ENCODE measurements at regions not wholly inside any gene's neighbourhood (a gene's known extent, or its start where the extent isn't known, plus 50 kb on each side); places are given as distances from the start of the nearest gene placed in this dataset.

DNA sequence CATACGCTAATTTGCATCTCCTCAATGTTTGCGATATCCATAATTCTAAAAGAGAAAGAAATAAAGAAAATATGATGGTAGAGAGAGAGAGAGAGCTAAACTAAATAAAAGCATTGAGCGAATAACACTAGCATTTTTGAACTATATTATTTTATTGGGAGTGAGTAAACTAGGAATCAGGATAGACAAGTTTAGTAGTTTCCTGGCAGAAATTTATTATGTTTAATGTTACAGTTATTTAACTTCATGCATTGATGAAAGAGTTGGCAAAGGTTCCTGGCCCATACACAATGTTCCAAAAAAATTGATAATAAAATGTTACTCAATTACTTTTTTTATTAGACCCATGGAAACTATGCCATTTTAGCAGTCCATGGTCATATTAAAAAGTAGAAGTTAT, 1708.2 kb upstream of the CDH6 start:
- TF ChIP-seq, protein P1, sequence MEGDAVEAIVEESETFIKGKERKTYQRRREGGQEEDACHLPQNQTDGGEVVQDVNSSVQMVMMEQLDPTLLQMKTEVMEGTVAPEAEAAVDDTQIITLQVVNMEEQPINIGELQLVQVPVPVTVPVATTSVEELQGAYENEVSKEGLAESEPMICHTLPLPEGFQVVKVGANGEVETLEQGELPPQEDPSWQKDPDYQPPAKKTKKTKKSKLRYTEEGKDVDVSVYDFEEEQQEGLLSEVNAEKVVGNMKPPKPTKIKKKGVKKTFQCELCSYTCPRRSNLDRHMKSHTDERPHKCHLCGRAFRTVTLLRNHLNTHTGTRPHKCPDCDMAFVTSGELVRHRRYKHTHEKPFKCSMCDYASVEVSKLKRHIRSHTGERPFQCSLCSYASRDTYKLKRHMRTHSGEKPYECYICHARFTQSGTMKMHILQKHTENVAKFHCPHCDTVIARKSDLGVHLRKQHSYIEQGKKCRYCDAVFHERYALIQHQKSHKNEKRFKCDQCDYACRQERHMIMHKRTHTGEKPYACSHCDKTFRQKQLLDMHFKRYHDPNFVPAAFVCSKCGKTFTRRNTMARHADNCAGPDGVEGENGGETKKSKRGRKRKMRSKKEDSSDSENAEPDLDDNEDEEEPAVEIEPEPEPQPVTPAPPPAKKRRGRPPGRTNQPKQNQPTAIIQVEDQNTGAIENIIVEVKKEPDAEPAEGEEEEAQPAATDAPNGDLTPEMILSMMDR (IDR thresholded peaks at IDR 0.05), result no peak
- TF ChIP-seq POLR2A (IDR thresholded peaks at IDR 0.05), result no peak

Data from testis (tissue), 2 donors.